Inflammatory macrophage (primary cell): ENCODE measurements at regions not wholly inside any gene's neighbourhood (a gene's known extent, or its start where the extent isn't known, plus 50 kb on each side); places are given as distances from the start of the nearest gene placed in this dataset.
A peak's percentile ranks its signal among the peaks of the same experiment; 100 is the strongest.
"Not testable (repeated sequence)": the region's sequence is repeated elsewhere in the genome, so short reads cannot be mapped to it uniquely, and the experiment has no call there.

Experiments
- DNase-seq, 2 donors: peaks; one replicate each; pipeline ENCODE4 v3.0.0-alpha.2; 2020 to 2022

GRCh38 chr11:96447208-96448110 lies 57.6 kb downstream of the JRKL start:
- DNase-seq: no peak

GRCh38 chr11:96448225-96448624 lies 58.4 kb downstream of the JRKL start:
- DNase-seq: no peak

- no peak for DNase-seq
These were observed 66.3 kb downstream of the JRKL start for GRCh38 chr11:96456111-96456510.

- no peak for DNase-seq
These were observed 69.9 kb downstream of the JRKL start for GRCh38 chr11:96459751-96460150.

- no peak for DNase-seq
These were observed 72.1 kb downstream of the JRKL start for GRCh38 chr11:96461871-96462270.

- peak; percentile 46 to 58 for DNase-seq
These were observed 75.0 kb downstream of the JRKL start for GRCh38 chr11:96464700-96465307.

GRCh38 chr11:96465512-96465911 lies 75.7 kb downstream of the JRKL start:
- no peak for DNase-seq

GRCh38 chr11:96466607-96467006 lies 76.8 kb downstream of the JRKL start:
- no peak for DNase-seq

GRCh38 chr11:96469776-96470175 lies 80.0 kb downstream of the JRKL start:
- no peak for DNase-seq

- DNase-seq: no peak
These were observed 80.7 kb downstream of the JRKL start for GRCh38 chr11:96470521-96470920.

- peak in 1 of 2 donors; percentile 2 for DNase-seq
These were observed 82.3 kb downstream of the JRKL start for GRCh38 chr11:96472085-96472484.

- no peak for DNase-seq
These were observed 84.5 kb downstream of the JRKL start for GRCh38 chr11:96474263-96474662.

GRCh38 chr11:96481204-96481603 lies 91.4 kb downstream of the JRKL start:
- no peak for DNase-seq

- DNase-seq: no peak
These were observed 92.0 kb downstream of the JRKL start for GRCh38 chr11:96481771-96482170.

- DNase-seq: no peak
These were observed 92.4 kb downstream of the JRKL start for GRCh38 chr11:96482193-96482592.

GRCh38 chr11:96483374-96483955 lies 93.7 kb downstream of the JRKL start:
- no peak for DNase-seq

- no peak for DNase-seq
These were observed 94.5 kb downstream of the JRKL start for GRCh38 chr11:96484361-96484760.

- no peak for DNase-seq
These were observed 97.2 kb downstream of the JRKL start for GRCh38 chr11:96486890-96487611.

GRCh38 chr11:96488911-96489310 lies 99.1 kb downstream of the JRKL start:
- DNase-seq: not testable (repeated sequence)

- DNase-seq: no peak
These were observed 110.6 kb downstream of the JRKL start for GRCh38 chr11:96500440-96500839.

GRCh38 chr11:96506041-96506440 lies 116.2 kb downstream of the JRKL start:
- no peak for DNase-seq

- no peak for DNase-seq
These were observed 117.1 kb downstream of the JRKL start for GRCh38 chr11:96506953-96507354.

- no peak for DNase-seq
These were observed 119.0 kb downstream of the JRKL start for GRCh38 chr11:96508861-96509260.
